ENCODE measurements at regions not wholly inside any gene's neighbourhood (a gene's known extent, or its start where the extent isn't known, plus 50 kb on each side); places are given as distances from the start of the nearest gene placed in this dataset.
A peak's percentile ranks its signal among the peaks of the same experiment; 100 is the strongest.

GRCh38 chr6:106772270-106773142 lies 143.1 kb downstream of the QRSL1 start:
- DNase-seq (ENCODE audit: low read depth), result no peak

GRCh38 chr6:106771822-106772221 lies 142.4 kb downstream of the QRSL1 start:
- no peak for DNase-seq (ENCODE audit: low read depth)

- DNase-seq (ENCODE audit: low read depth), result no peak
These were observed 141.3 kb downstream of the QRSL1 start for GRCh38 chr6:106770663-106771062.

GRCh38 chr6:106770081-106770480 lies 140.7 kb downstream of the QRSL1 start:
- no peak for DNase-seq (ENCODE audit: low read depth)

- DNase-seq (ENCODE audit: low read depth), result no peak
These were observed 137.9 kb downstream of the QRSL1 start for GRCh38 chr6:106767271-106767670.

- DNase-seq (ENCODE audit: low read depth), result no peak
These were observed 136.8 kb downstream of the QRSL1 start for GRCh38 chr6:106766201-106766600.

GRCh38 chr6:106765496-106765895 lies 136.1 kb downstream of the QRSL1 start:
- DNase-seq (ENCODE audit: low read depth), result no peak

- no peak for DNase-seq (ENCODE audit: low read depth)
These were observed 135.1 kb downstream of the QRSL1 start for GRCh38 chr6:106764353-106764980.

GRCh38 chr6:106763361-106763760 lies 134.0 kb downstream of the QRSL1 start:
- DNase-seq (ENCODE audit: low read depth), result no peak

- no peak for DNase-seq (ENCODE audit: low read depth)
These were observed 131.8 kb downstream of the QRSL1 start for GRCh38 chr6:106761160-106761559.

- no peak for DNase-seq (ENCODE audit: low read depth)
These were observed 129.7 kb downstream of the QRSL1 start for GRCh38 chr6:106759112-106759511.

GRCh38 chr6:106757722-106758467 lies 128.5 kb downstream of the QRSL1 start:
- no peak for DNase-seq (ENCODE audit: low read depth)

- no peak for DNase-seq (ENCODE audit: low read depth)
These were observed 127.9 kb downstream of the QRSL1 start for GRCh38 chr6:106757267-106757666.

- no peak for DNase-seq (ENCODE audit: low read depth)
These were observed 124.8 kb downstream of the QRSL1 start for GRCh38 chr6:106754215-106754614.

- DNase-seq (ENCODE audit: low read depth), result no peak
These were observed 123.3 kb downstream of the QRSL1 start for GRCh38 chr6:106752641-106753040.

- DNase-seq (ENCODE audit: low read depth), result peak; percentile 92
These were observed 122.3 kb downstream of the QRSL1 start for GRCh38 chr6:106751501-106752252.

GRCh38 chr6:106750946-106751345 lies 121.6 kb downstream of the QRSL1 start:
- no peak for DNase-seq (ENCODE audit: low read depth)

- DNase-seq (ENCODE audit: low read depth), result peak; percentile 18
These were observed 121.0 kb downstream of the QRSL1 start for GRCh38 chr6:106750142-106750918.

- peak; percentile 80 for DNase-seq (ENCODE audit: low read depth)
These were observed 120.2 kb downstream of the QRSL1 start for GRCh38 chr6:106749609-106750008.

- DNase-seq (ENCODE audit: low read depth), result no peak
These were observed 119.3 kb downstream of the QRSL1 start for GRCh38 chr6:106748547-106749207.
